GM19240 (cell line): ENCODE measurements at regions not wholly inside any gene's neighbourhood (a gene's known extent, or its start where the extent isn't known, plus 50 kb on each side); places are given as distances from the start of the nearest gene placed in this dataset.
A peak's percentile ranks its signal among the peaks of the same experiment; 100 is the strongest.
"Not testable (repeated sequence)": the region's sequence is repeated elsewhere in the genome, so short reads cannot be mapped to it uniquely, and the experiment has no call there.

Experiments
- DNase-seq: peaks from one replicate; pipeline ENCODE4 v3.0.0; 2011; ENCODE audit warnings: low spot score; ENCODE audit not compliant: insufficient read length

- no peak for DNase-seq
Observed at GRCh38 chr2:129376426-129377077, 602.9 kb upstream of the RAB6C start.

GRCh38 chr2:129377078-129377469 lies 602.4 kb upstream of the RAB6C start:
- no peak for DNase-seq

- no peak for DNase-seq
Observed at GRCh38 chr2:129378186-129378585, 601.3 kb upstream of the RAB6C start.

- no peak for DNase-seq
Observed at GRCh38 chr2:129379411-129379810, 600.1 kb upstream of the RAB6C start.

GRCh38 chr2:129381789-129382188 lies 597.7 kb upstream of the RAB6C start:
- no peak for DNase-seq

- DNase-seq, result no peak
Observed at GRCh38 chr2:129388870-129389269, 590.6 kb upstream of the RAB6C start.

GRCh38 chr2:129393816-129394215 lies 585.6 kb upstream of the RAB6C start:
- DNase-seq, result no peak

- peak; percentile 17 for DNase-seq
Observed at GRCh38 chr2:129396980-129397599, 582.4 kb upstream of the RAB6C start.

- no peak for DNase-seq
Observed at GRCh38 chr2:129400826-129401225, 578.6 kb upstream of the RAB6C start.

- DNase-seq, result no peak
Observed at GRCh38 chr2:129402076-129402475, 577.4 kb upstream of the RAB6C start.

GRCh38 chr2:129404000-129404685 lies 575.3 kb upstream of the RAB6C start:
- DNase-seq, result no peak

GRCh38 chr2:129408570-129408969 lies 570.9 kb upstream of the RAB6C start:
- DNase-seq, result no peak

GRCh38 chr2:129417041-129417440 lies 562.4 kb upstream of the RAB6C start:
- DNase-seq, result not testable (repeated sequence)

- DNase-seq, result no peak
Observed at GRCh38 chr2:129422028-129422427, 557.4 kb upstream of the RAB6C start.

GRCh38 chr2:129428086-129428660 lies 551.3 kb upstream of the RAB6C start:
- no peak for DNase-seq

- no peak for DNase-seq
Observed at GRCh38 chr2:129430911-129431310, 548.6 kb upstream of the RAB6C start.

- no peak for DNase-seq
Observed at GRCh38 chr2:129431881-129432280, 547.6 kb upstream of the RAB6C start.

GRCh38 chr2:129436809-129437208 lies 542.7 kb upstream of the RAB6C start:
- no peak for DNase-seq

GRCh38 chr2:129437725-129438124 lies 541.7 kb upstream of the RAB6C start:
- DNase-seq, result no peak

GRCh38 chr2:129438501-129439057 lies 540.9 kb upstream of the RAB6C start:
- DNase-seq, result no peak

- DNase-seq, result no peak
Observed at GRCh38 chr2:129439406-129440302, 539.8 kb upstream of the RAB6C start.
